ENCODE measurements at regions not wholly inside any gene's neighbourhood (a gene's known extent, or its start where the extent isn't known, plus 50 kb on each side); places are given as distances from the start of the nearest gene placed in this dataset.

DNA sequence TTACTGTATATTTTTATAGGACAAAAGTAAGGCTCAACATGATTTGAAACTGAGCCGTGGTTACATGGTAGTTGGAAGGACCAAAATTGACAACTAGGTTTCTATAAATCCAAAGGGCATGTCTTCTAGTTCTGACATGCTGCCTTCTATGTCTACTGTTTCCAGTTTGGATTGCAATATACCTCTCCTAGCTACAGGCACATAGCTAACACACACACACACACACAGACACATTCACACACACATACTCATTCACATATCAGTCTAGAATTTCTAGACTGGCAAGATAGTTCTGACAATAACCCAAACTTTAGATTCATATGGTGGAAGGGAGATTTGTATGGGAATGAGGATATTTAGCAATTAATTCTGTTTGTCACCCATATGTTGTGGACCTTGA, 544.8 kb upstream of the CAMK1G start:
- peaks cover 5% of the 10 kb centered on the region for H3K4me1 Mint-ChIP-seq (ENCODE audit: low read depth)
- H3K4me3 Mint-ChIP-seq = no peak overlapping the region
- H3K27me3 Mint-ChIP-seq (ENCODE audit: low read depth) = peaks cover 9% of the 10 kb centered on the region
- CTCF ChIA-PET = no interaction called here
- H3K27ac Mint-ChIP-seq = no peak overlapping the region
- no peaks in the 10 kb centered on the region for H3K9me3 Mint-ChIP-seq
- H3K36me3 Mint-ChIP-seq (ENCODE audit: low read depth) = no peaks in the 10 kb centered on the region
- DNase-seq = no peak
- intact Hi-C loops (cut with micrococcal nuclease) = loop anchor here (2.0 kb wide), 1 partner anchor 50 kb away; no protein-coding TSS in a partner anchor

DNA sequence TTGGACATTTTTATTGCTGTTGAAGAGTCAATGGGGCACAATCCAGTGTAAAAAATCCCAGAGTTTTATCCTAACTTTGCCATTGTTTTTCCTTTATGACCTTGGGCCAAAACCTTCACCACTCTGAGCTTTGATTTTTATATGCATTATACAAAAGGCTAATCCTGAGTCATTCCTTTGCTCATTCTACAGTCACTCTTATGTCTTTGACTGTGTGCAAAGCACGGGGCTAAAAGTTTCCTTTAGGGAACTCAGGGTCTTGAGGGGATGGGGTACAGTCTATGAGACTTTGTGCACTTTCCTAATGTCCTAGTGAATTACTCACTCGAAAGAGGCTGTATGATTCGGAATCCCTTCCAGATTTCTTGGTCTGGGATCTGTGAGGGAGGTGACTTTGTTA, 543.2 kb upstream of the CAMK1G start:
- no peaks in the 10 kb centered on the region for H3K36me3 Mint-ChIP-seq (ENCODE audit: low read depth)
- intact Hi-C loops (cut with micrococcal nuclease) = no loop called here
- H3K9me3 Mint-ChIP-seq = no peaks in the 10 kb centered on the region
- CTCF ChIA-PET = no interaction called here
- peaks cover 8% of the 10 kb centered on the region for H3K27me3 Mint-ChIP-seq (ENCODE audit: low read depth)
- peaks cover 5% of the 10 kb centered on the region for H3K4me1 Mint-ChIP-seq (ENCODE audit: low read depth)
- no peak overlapping the region for H3K27ac Mint-ChIP-seq
- H3K4me3 Mint-ChIP-seq = no peak overlapping the region
- DNase-seq = no peak

DNA sequence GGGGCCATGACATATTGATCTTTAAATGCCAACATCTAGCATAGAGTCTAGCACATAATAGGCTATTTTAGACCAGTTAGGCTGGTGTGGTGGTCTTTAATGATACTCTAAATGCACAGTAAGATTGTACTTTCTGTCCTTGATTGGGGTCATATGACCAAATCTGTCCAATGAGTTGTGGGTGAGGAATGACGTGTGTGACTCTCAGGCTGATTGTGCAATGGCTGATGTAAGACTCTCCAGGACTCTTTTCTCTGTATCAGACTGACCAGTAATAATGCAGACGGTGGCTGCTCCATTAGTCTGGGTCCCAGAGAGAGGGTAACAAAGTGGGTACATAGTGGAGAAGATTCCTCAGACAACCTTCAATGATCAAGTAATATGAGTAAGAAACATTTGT, 541.6 kb upstream of the CAMK1G start:
- Mint-ChIP-seq H3K9me3 (no peaks in the 10 kb centered on the region), H3K27me3 (ENCODE audit: low read depth) (peaks cover 8% of the 10 kb centered on the region), H3K4me1 (ENCODE audit: low read depth) (peaks cover 5% of the 10 kb centered on the region), H3K4me3 (no peak overlapping the region), H3K27ac (no peak overlapping the region), H3K36me3 (ENCODE audit: low read depth) (no peaks in the 10 kb centered on the region)
- DNase-seq = no peak
- CTCF ChIA-PET = no interaction called here
- intact Hi-C loops (cut with micrococcal nuclease) = no loop called here

DNA sequence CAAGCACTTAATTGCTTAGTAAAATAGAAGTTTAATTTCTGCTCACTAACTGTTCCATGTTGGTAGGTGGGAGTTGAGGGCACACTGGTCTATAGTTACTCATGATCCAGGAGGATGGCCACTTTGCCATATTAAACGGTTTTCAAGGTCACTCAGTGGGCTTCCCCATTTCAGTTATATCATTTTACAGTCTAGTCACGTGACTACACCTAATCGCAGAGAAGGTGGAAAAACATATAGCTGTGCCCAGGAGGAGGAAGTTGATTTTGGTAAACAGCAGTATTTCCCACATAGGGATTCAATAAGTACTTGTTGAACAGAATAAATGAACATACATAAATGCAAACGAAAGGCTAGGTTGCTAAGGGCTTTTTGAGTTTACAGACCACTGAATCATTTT, 541.1 kb upstream of the CAMK1G start:
- Mint-ChIP-seq H3K27me3 (ENCODE audit: low read depth) (peaks cover 12% of the 10 kb centered on the region), H3K4me3 (no peak overlapping the region), H3K27ac (no peak overlapping the region), H3K36me3 (ENCODE audit: low read depth) (no peaks in the 10 kb centered on the region), H3K9me3 (no peaks in the 10 kb centered on the region), H3K4me1 (ENCODE audit: low read depth) (peaks cover 5% of the 10 kb centered on the region)
- no peak for DNase-seq
- intact Hi-C loops (cut with micrococcal nuclease) = no loop called here
- CTCF ChIA-PET = no interaction called here

DNA sequence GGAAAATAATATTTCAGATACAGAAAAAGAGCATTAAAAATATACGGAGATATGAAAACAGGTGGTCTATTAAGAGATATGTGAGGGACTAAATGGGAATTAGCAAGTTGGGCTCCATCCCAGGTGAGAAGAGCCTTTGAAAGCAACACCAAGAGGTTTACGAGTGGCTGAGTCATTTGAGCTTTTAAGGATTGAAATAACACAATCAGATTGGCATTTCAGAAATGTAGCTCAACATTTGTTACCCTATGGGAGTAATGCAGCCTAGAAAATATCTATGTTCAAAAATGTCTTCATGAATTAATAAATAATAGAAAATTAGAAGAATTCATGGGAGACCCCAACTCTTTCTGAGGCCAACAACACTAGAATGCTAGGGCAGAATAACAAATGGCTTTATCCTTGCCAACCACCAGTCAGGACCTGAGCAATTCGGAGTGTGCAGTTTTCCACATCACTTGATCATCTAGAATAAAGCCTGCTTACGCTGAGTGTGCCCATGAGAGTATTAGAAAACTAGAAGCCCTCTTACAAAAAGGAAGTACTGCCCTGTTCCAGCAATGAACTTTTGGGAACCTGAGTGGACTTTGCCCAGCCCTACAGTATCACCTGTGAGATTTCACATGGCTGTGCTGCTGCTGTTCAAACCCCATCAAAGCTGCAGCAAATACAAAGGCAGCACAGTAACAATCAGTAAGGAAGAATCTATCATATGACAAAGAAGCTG, 538.0 kb upstream of the CAMK1G start:
- H3K9me3 Mint-ChIP-seq = no peaks in the 10 kb centered on the region
- no peaks in the 10 kb centered on the region for H3K4me1 Mint-ChIP-seq (ENCODE audit: low read depth)
- H3K36me3 Mint-ChIP-seq (ENCODE audit: low read depth) = no peaks in the 10 kb centered on the region
- peaks cover 19% of the 10 kb centered on the region for H3K27me3 Mint-ChIP-seq (ENCODE audit: low read depth)
- intact Hi-C loops (cut with micrococcal nuclease) = no loop called here
- no peak overlapping the region for H3K27ac Mint-ChIP-seq
- CTCF ChIA-PET = no interaction called here
- no peak for DNase-seq
- H3K4me3 Mint-ChIP-seq = no peak overlapping the region

DNA sequence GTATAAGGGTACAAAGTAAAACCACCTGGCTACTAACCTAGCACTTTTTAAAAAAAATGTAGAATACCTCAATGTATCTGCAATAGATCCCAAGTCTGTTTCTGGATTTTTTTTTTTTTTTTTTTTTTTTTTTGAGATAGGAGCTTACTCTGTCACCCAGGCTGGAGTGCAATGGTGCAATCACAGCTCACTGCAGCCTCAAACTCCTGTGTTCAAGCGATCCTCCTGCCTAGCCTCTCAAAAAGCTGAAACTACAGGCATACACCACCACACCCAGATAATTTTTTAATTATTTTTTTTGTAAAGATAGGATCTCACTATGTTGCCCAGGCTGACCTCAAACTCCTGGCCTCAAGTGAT, 537.5 kb upstream of the CAMK1G start:
- DNase-seq = no peak
- no peaks in the 10 kb centered on the region for H3K4me1 Mint-ChIP-seq (ENCODE audit: low read depth)
- H3K9me3 Mint-ChIP-seq = no peaks in the 10 kb centered on the region
- no peak overlapping the region for H3K27ac Mint-ChIP-seq
- intact Hi-C loops (cut with micrococcal nuclease) = no loop called here
- no peak overlapping the region for H3K4me3 Mint-ChIP-seq
- H3K27me3 Mint-ChIP-seq (ENCODE audit: low read depth) = peaks cover 18% of the 10 kb centered on the region
- CTCF ChIA-PET = interaction anchor here (0.6 kb wide), 1 partner anchor 156 kb away, joined by 3 read pairs; no protein-coding TSS in a partner anchor
- no peaks in the 10 kb centered on the region for H3K36me3 Mint-ChIP-seq (ENCODE audit: low read depth)

DNA sequence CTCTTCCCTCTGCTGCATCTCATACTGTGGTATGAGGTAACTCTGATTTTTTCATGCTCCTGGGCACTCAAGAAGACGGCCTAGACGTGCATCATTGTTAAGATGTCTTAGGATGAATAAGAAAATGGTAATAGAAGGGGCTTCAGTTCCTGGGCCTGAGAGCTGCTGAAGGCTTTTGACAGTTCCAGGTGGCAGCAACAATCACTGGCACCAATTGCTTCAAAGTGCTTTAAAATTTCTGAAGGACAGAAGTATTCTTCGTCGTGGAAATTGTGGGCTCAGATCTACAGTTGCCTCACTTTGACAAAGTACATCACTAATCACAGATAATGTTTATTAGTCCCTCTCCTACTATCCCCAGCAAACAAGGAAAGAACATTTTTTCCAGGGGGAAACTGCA, 536.6 kb upstream of the CAMK1G start:
- H3K36me3 Mint-ChIP-seq (ENCODE audit: low read depth) = no peaks in the 10 kb centered on the region
- H3K9me3 Mint-ChIP-seq = no peaks in the 10 kb centered on the region
- no peak for DNase-seq
- no peaks in the 10 kb centered on the region for H3K4me1 Mint-ChIP-seq (ENCODE audit: low read depth)
- peaks cover 18% of the 10 kb centered on the region for H3K27me3 Mint-ChIP-seq (ENCODE audit: low read depth)
- intact Hi-C loops (cut with micrococcal nuclease) = no loop called here
- H3K4me3 Mint-ChIP-seq = no peak overlapping the region
- no peak overlapping the region for H3K27ac Mint-ChIP-seq
- CTCF ChIA-PET = interaction anchor here (0.7 kb wide), 1 partner anchor 263 kb away, joined by 3 read pairs; no protein-coding TSS in a partner anchor

DNA sequence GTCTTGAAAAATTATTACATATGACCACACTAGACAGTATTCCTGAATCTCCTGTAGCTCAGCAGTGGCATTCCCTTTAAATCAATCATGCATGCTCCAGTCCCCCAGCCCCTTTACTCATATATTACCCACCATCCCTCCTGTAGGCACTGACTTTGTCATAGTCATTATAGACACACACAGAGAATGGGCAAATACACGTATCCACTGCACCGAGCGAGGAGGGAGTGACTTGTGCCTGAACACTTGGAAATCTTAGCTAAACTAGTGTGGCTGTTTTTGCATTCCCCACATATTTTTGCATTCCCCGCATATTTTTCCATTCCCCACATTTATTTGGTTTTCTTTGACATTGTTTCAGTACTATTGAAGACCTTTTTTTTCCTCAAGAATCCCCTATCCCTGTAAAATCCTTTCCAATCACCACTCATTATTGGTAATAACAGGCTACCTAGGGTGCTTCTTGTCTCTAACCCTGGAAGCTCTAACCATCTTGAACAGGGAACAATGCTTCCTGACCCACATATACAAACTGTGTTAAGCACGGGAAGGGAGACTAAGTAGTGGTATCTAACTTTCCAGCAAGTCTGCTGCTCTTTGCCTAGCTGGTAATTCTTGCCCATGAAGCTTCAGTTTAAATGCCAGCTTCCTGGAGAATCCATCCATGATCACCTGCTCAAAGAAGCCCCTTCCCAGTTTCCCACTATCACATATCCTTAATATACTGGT, 534.4 kb upstream of the CAMK1G start:
- Mint-ChIP-seq H3K9me3 (peaks cover 3% of the 10 kb centered on the region), H3K36me3 (ENCODE audit: low read depth) (no peaks in the 10 kb centered on the region)
- intact Hi-C loops (cut with micrococcal nuclease) = no loop called here

DNA sequence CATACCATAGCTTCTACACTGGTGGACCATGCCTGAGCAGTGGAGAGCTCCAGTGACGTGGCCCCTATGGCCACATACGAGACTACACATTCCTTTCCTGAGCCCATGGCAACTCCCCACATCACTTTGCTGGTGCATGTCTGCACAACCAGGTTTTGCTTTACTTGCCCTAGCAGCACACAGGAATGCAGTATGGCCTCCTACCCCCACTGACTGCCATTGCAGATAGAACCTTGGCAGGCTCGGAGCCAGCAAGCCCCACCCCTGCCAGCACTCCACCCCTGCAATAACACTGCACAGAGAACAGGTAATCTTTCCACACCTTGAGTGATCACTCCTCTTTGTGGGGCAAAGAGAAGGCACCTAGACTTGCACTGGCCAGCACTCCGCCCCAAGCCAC, 531.9 kb upstream of the CAMK1G start:
- H3K4me1 Mint-ChIP-seq (ENCODE audit: low read depth) = no peaks in the 10 kb centered on the region
- H3K27me3 Mint-ChIP-seq (ENCODE audit: low read depth) = peaks cover 31% of the 10 kb centered on the region
- intact Hi-C loops (cut with micrococcal nuclease) = no loop called here
- peaks cover 4% of the 10 kb centered on the region for H3K9me3 Mint-ChIP-seq
- no peak overlapping the region for H3K27ac Mint-ChIP-seq
- no peaks in the 10 kb centered on the region for H3K36me3 Mint-ChIP-seq (ENCODE audit: low read depth)
- no peak overlapping the region for H3K4me3 Mint-ChIP-seq
- CTCF ChIA-PET = no interaction called here
- DNase-seq = no peak

More for the DNA sequence above, 534.4 kb upstream of the CAMK1G start:
- Mint-ChIP-seq H3K27ac (no peak overlapping the region), H3K4me1 (ENCODE audit: low read depth) (no peaks in the 10 kb centered on the region), H3K4me3 (no peak overlapping the region), H3K27me3 (ENCODE audit: low read depth) (peaks cover 28% of the 10 kb centered on the region)
- DNase-seq = no peak
- CTCF ChIA-PET = interaction anchor here (0.9 kb wide), 1 partner anchor 286 kb away, joined by 4 read pairs; no protein-coding TSS in a partner anchor

DNA sequence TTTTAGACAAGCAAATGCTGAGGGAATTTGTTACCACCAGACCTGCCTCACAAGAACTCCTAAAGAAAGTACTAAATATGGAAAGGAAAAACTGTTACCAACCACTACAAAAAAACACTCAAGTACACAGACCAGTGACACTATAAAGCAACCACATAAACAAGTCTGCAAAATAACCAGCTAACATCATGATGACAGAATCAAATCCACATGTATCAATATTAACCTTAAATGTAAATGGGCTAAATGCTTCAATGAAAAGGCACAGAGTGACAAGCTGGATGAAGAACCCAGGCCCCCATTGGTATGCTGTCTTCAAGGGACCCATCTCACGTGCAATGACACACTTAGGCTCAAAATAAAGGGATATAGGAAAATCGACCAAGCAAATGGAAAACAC, 529.9 kb upstream of the CAMK1G start:
- CTCF ChIA-PET = no interaction called here
- Mint-ChIP-seq H3K9me3 (peaks cover 9% of the 10 kb centered on the region), H3K36me3 (ENCODE audit: low read depth) (no peaks in the 10 kb centered on the region), H3K4me3 (no peak overlapping the region), H3K27me3 (ENCODE audit: low read depth) (peaks cover 27% of the 10 kb centered on the region), H3K4me1 (ENCODE audit: low read depth) (no peaks in the 10 kb centered on the region), H3K27ac (no peak overlapping the region)
- DNase-seq = no peak
- intact Hi-C loops (cut with micrococcal nuclease) = no loop called here

DNA sequence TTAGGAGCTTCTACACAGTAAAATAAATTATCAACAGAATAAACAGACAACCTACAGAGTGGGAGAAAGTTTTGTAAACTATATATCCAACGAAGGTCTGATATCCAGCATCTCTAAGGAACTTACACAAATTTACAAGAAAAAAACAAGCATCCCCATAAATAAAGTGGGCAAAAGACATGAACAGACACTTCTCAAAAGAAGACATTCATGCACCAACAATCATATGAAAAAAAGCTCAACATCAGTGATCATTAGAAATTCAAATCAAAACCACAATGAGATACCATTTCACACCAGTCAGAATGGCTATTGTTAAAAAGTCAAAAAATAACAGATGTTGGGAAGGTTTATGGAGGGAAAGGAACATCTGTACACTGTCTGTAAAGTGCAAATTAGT, 526.4 kb upstream of the CAMK1G start:
- intact Hi-C loops (cut with micrococcal nuclease) = no loop called here
- no peaks in the 10 kb centered on the region for H3K36me3 Mint-ChIP-seq (ENCODE audit: low read depth)
- peaks cover 17% of the 10 kb centered on the region for H3K27me3 Mint-ChIP-seq (ENCODE audit: low read depth)
- H3K4me1 Mint-ChIP-seq (ENCODE audit: low read depth) = no peaks in the 10 kb centered on the region
- no peak overlapping the region for H3K4me3 Mint-ChIP-seq
- no peak overlapping the region for H3K27ac Mint-ChIP-seq
- peaks cover 9% of the 10 kb centered on the region for H3K9me3 Mint-ChIP-seq
- no peak for DNase-seq
- CTCF ChIA-PET = no interaction called here

DNA sequence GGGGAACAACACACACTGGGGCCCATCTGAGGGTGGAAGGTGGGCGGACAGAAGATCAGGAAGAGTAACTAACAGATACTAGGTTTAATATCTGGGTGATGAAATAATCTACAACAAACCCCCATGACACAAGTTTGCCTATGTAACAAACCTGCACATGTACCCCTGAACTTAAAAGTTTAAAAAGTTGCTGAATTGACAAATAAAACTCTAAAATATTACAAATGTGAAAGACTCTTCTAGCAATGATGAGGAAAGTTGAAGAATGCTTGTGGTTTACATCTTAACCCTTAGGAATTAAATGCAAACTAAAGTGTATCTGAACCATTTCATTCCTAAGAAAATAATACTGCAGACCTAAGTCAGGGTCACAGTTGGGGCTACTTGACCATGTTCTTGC, 525.6 kb upstream of the CAMK1G start:
- Mint-ChIP-seq H3K36me3 (ENCODE audit: low read depth) (no peaks in the 10 kb centered on the region), H3K27ac (no peak overlapping the region), H3K9me3 (peaks cover 7% of the 10 kb centered on the region), H3K4me3 (no peak overlapping the region), H3K4me1 (ENCODE audit: low read depth) (no peaks in the 10 kb centered on the region), H3K27me3 (ENCODE audit: low read depth) (peaks cover 11% of the 10 kb centered on the region)
- intact Hi-C loops (cut with micrococcal nuclease) = no loop called here
- no peak for DNase-seq
- CTCF ChIA-PET = no interaction called here

DNA sequence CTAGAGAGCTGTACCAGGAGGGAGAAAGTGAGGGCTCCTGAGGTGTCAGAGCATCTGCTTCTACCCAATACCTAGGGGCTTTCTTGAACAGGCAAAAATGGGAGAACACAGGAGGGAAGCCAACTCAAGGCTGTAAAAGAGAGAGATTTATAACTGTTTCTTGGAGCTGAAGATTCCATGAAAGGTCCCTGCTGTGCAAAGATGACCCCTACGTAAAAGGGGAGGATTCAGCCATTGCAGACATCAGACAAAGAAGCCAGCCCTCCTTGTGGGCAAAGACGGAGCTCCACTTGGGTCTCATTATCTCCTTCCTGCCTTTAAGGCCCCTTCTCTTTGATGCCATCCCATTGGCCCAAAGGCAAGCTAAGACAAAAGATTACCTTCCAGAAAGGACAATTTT, 524.1 kb upstream of the CAMK1G start:
- CTCF ChIA-PET = no interaction called here

More for the DNA sequence above, 524.1 kb upstream of the CAMK1G start:
- no peak for DNase-seq
- Mint-ChIP-seq H3K4me3 (no peak overlapping the region), H3K27me3 (ENCODE audit: low read depth) (peaks cover 2% of the 10 kb centered on the region), H3K36me3 (ENCODE audit: low read depth) (no peaks in the 10 kb centered on the region), H3K27ac (no peak overlapping the region), H3K4me1 (ENCODE audit: low read depth) (no peaks in the 10 kb centered on the region), H3K9me3 (peaks cover 6% of the 10 kb centered on the region)
- intact Hi-C loops (cut with micrococcal nuclease) = no loop called here

Data from activated naive CD4-positive, alpha-beta T cell treated with anti-CD3 and anti-CD28 coated beads for 36 hours (primary cell).